GM12891 (cell line): ENCODE measurements at regions not wholly inside any gene's neighbourhood (a gene's known extent, or its start where the extent isn't known, plus 50 kb on each side); places are given as distances from the start of the nearest gene placed in this dataset.

Source experiments
- DNase-seq: peaks from one replicate; pipeline ENCODE4 v3.0.0; 2011; ENCODE audit warnings: low spot score; ENCODE audit not compliant: insufficient read length
- FAIRE-seq: peaks from 2 replicates; lab custom pipeline; 2011; peaks lifted over from hg19 to GRCh38; lab: Jason Lieb, UNC
- PAX5 ChIP-seq: IDR thresholded peaks from 2 replicates; pipeline ENCODE4 v1.6.1; 2011; ENCODE audit warnings: low read length, moderate library complexity, mild to moderate bottlenecking; ENCODE audit not compliant: insufficient read depth, severe bottlenecking
- POLR2A ChIP-seq: IDR thresholded peaks from 2 replicates; pipeline ENCODE4 v1.6.1; 2011; ENCODE audit warnings: low read depth, low read length, control low read depth
- POLR2AphosphoS5 ChIP-seq: IDR thresholded peaks from 2 replicates; pipeline ENCODE4 v1.6.1; 2011; ENCODE audit warnings: low read depth, low read length, control low read depth
- POU2F2 ChIP-seq: IDR thresholded peaks from 2 replicates; pipeline ENCODE4 v1.6.1; 2011; ENCODE audit warnings: low read depth, mild to moderate bottlenecking, control low read depth, low read length, moderate library complexity
- SPI1 ChIP-seq: IDR thresholded peaks from 2 replicates; pipeline ENCODE4 v1.6.1; 2011; ENCODE audit warnings: low read depth, low read length, control low read depth
- TAF1 ChIP-seq: IDR thresholded peaks from 2 replicates; pipeline ENCODE4 v1.6.1; 2011; ENCODE audit warnings: low read depth, low read length, control low read depth

GRCh38 chr6:144742779-144743178 is 457.6 kb downstream of the UTRN start:
- TF ChIP-seq TAF1: no peak
- no peak for TF ChIP-seq PAX5
- TF ChIP-seq SPI1: no peak
- TF ChIP-seq POLR2A: no peak
- TF ChIP-seq POLR2AphosphoS5: no peak
- TF ChIP-seq POU2F2: no peak
- FAIRE-seq: no peak

GRCh38 chr6:144744720-144745119 is 459.6 kb downstream of the UTRN start:
- peak; percentile 40 for FAIRE-seq
- TF ChIP-seq POLR2A (no peak), PAX5 (no peak), TAF1 (no peak), POLR2AphosphoS5 (no peak), SPI1 (no peak), POU2F2 (no peak)
- DNase-seq: no peak

More at GRCh38 chr6:144742779-144743178, 457.6 kb downstream of the UTRN start:
- DNase-seq: no peak

GRCh38 chr6:144745439-144745838 is 460.3 kb downstream of the UTRN start:
- no peak for TF ChIP-seq POLR2A
- no peak for TF ChIP-seq POU2F2
- TF ChIP-seq POLR2AphosphoS5: no peak
- no peak for TF ChIP-seq PAX5
- no peak for TF ChIP-seq SPI1
- TF ChIP-seq TAF1: no peak
- no peak for DNase-seq
- no peak for FAIRE-seq

GRCh38 chr6:144746902-144747469 is 461.9 kb downstream of the UTRN start:
- FAIRE-seq (no peak), DNase-seq (no peak)
- no peak for TF ChIP-seq SPI1
- TF ChIP-seq PAX5: no peak
- no peak for TF ChIP-seq POLR2A
- TF ChIP-seq POLR2AphosphoS5: no peak
- no peak for TF ChIP-seq TAF1
- no peak for TF ChIP-seq POU2F2

- DNase-seq (no peak), FAIRE-seq (no peak)
- no peak for TF ChIP-seq PAX5
- TF ChIP-seq SPI1: no peak
- no peak for TF ChIP-seq TAF1
- TF ChIP-seq POLR2AphosphoS5: no peak
- TF ChIP-seq POU2F2: no peak
- TF ChIP-seq POLR2A: no peak
Measured at GRCh38 chr6:144749263-144749662, 464.1 kb downstream of the UTRN start.

- FAIRE-seq (peak; percentile 88), DNase-seq (no peak)
- no peak for TF ChIP-seq POLR2A
- no peak for TF ChIP-seq POLR2AphosphoS5
- TF ChIP-seq POU2F2: no peak
- TF ChIP-seq SPI1: peak; percentile 68
Measured at GRCh38 chr6:144753023-144753705, 468.0 kb downstream of the UTRN start.

- DNase-seq: no peak
- no peak for TF ChIP-seq POLR2A
- no peak for TF ChIP-seq SPI1
- TF ChIP-seq POLR2AphosphoS5: no peak
- no peak for TF ChIP-seq POU2F2
- no peak for TF ChIP-seq TAF1
- no peak for TF ChIP-seq PAX5
- FAIRE-seq: peak; percentile 71
Measured at GRCh38 chr6:144756469-144756868, 471.3 kb downstream of the UTRN start.

- FAIRE-seq: no peak
- TF ChIP-seq PAX5: no peak
- TF ChIP-seq POLR2AphosphoS5: no peak
- no peak for TF ChIP-seq TAF1
- TF ChIP-seq SPI1: no peak
- TF ChIP-seq POLR2A: no peak
- TF ChIP-seq POU2F2: no peak
- no peak for DNase-seq
Measured at GRCh38 chr6:144757299-144757698, 472.2 kb downstream of the UTRN start.

GRCh38 chr6:144757730-144758129 is 472.6 kb downstream of the UTRN start:
- TF ChIP-seq PAX5 (no peak), POLR2A (no peak), POLR2AphosphoS5 (no peak), TAF1 (no peak), SPI1 (no peak), POU2F2 (no peak)
- FAIRE-seq: no peak
- DNase-seq: no peak

GRCh38 chr6:144758602-144759001 is 473.5 kb downstream of the UTRN start:
- DNase-seq (no peak), FAIRE-seq (no peak)
- no peak for TF ChIP-seq POLR2AphosphoS5
- TF ChIP-seq TAF1: no peak
- TF ChIP-seq POLR2A: no peak
- TF ChIP-seq SPI1: no peak
